ENCODE measurements at regions not wholly inside any gene's neighbourhood (a gene's known extent, or its start where the extent isn't known, plus 50 kb on each side); places are given as distances from the start of the nearest gene placed in this dataset.

- no peak for TF ChIP-seq CTCF (IDR thresholded peaks at IDR 0.05; ENCODE audit: insufficient read depth, low read length, poor library complexity, severe bottlenecking)
- no peak for DNase-seq (ENCODE audit: extremely low read depth, insufficient read length)
- no peaks in the 10 kb centered on the region for H3K36me3 ChIP-seq (ENCODE audit: control insufficient read depth, insufficient read depth, low read length)
- no peak overlapping the region for H3K4me3 ChIP-seq (replicated peaks; ENCODE audit: low read depth, low read length)
- H3K27me3 ChIP-seq (replicated peaks; ENCODE audit: control insufficient read depth, insufficient read depth, low read length) = no peaks in the 10 kb centered on the region
Observed at GRCh38 chr4:64016893-64017292, 392.4 kb downstream of the TECRL start.

- Histone ChIP-seq H3K27me3 (replicated peaks; ENCODE audit: control insufficient read depth, insufficient read depth, low read length) (no peaks in the 10 kb centered on the region), H3K36me3 (ENCODE audit: control insufficient read depth, insufficient read depth, low read length) (no peaks in the 10 kb centered on the region), H3K4me3 (replicated peaks; ENCODE audit: low read depth, low read length) (no peak overlapping the region)
- DNase-seq (ENCODE audit: extremely low read depth, insufficient read length) = no peak
- TF ChIP-seq CTCF (IDR thresholded peaks at IDR 0.05; ENCODE audit: insufficient read depth, low read length, poor library complexity, severe bottlenecking) = no peak
Observed at GRCh38 chr4:64014647-64015046, 394.6 kb downstream of the TECRL start.

GRCh38 chr4:64001229-64001898 is 407.9 kb downstream of the TECRL start:
- H3K27me3 ChIP-seq (replicated peaks; ENCODE audit: control insufficient read depth, insufficient read depth, low read length) = no peaks in the 10 kb centered on the region
- H3K36me3 ChIP-seq (ENCODE audit: control insufficient read depth, insufficient read depth, low read length) = no peaks in the 10 kb centered on the region
- H3K4me3 ChIP-seq (replicated peaks; ENCODE audit: low read depth, low read length) = no peak overlapping the region
- no peak for DNase-seq (ENCODE audit: extremely low read depth, insufficient read length)
- TF ChIP-seq CTCF (IDR thresholded peaks at IDR 0.05; ENCODE audit: insufficient read depth, low read length, poor library complexity, severe bottlenecking) = no peak

- DNase-seq (ENCODE audit: extremely low read depth, insufficient read length) = no peak
- Histone ChIP-seq H3K4me3 (replicated peaks; ENCODE audit: low read depth, low read length) (no peak overlapping the region), H3K27me3 (replicated peaks; ENCODE audit: control insufficient read depth, insufficient read depth, low read length) (no peaks in the 10 kb centered on the region), H3K36me3 (ENCODE audit: control insufficient read depth, insufficient read depth, low read length) (no peaks in the 10 kb centered on the region)
- no peak for TF ChIP-seq CTCF (IDR thresholded peaks at IDR 0.05; ENCODE audit: insufficient read depth, low read length, poor library complexity, severe bottlenecking)
Observed at GRCh38 chr4:64000241-64000640, 409.0 kb downstream of the TECRL start.

GRCh38 chr4:63986253-63986652 is 423.0 kb downstream of the TECRL start:
- no peak for TF ChIP-seq CTCF (IDR thresholded peaks at IDR 0.05; ENCODE audit: insufficient read depth, low read length, poor library complexity, severe bottlenecking)
- Histone ChIP-seq H3K27me3 (replicated peaks; ENCODE audit: control insufficient read depth, insufficient read depth, low read length) (no peaks in the 10 kb centered on the region), H3K36me3 (ENCODE audit: control insufficient read depth, insufficient read depth, low read length) (no peaks in the 10 kb centered on the region), H3K4me3 (replicated peaks; ENCODE audit: low read depth, low read length) (no peak overlapping the region)
- no peak for DNase-seq (ENCODE audit: extremely low read depth, insufficient read length)

- H3K27me3 ChIP-seq (replicated peaks; ENCODE audit: control insufficient read depth, insufficient read depth, low read length) = no peaks in the 10 kb centered on the region
- no peak overlapping the region for H3K4me3 ChIP-seq (replicated peaks; ENCODE audit: low read depth, low read length)
- TF ChIP-seq CTCF (IDR thresholded peaks at IDR 0.05; ENCODE audit: insufficient read depth, low read length, poor library complexity, severe bottlenecking) = no peak
- no peak for DNase-seq (ENCODE audit: extremely low read depth, insufficient read length)
- no peaks in the 10 kb centered on the region for H3K36me3 ChIP-seq (ENCODE audit: control insufficient read depth, insufficient read depth, low read length)
Observed at GRCh38 chr4:63983224-63983623, 426.0 kb downstream of the TECRL start.

Measured in GM06990 (cell line).